ENCODE measurements at regions not wholly inside any gene's neighbourhood (a gene's known extent, or its start where the extent isn't known, plus 50 kb on each side); places are given as distances from the start of the nearest gene placed in this dataset.
"Not testable (repeated sequence)": the region's sequence is repeated elsewhere in the genome, so short reads cannot be mapped to it uniquely, and the experiment has no call there.

- no peak for DNase-seq
These were observed 1357.3 kb upstream of the CITED2 start for GRCh38 chr6:140731741-140732140.

- no peak for DNase-seq
These were observed 1355.1 kb upstream of the CITED2 start for GRCh38 chr6:140729521-140729920.

GRCh38 chr6:140718021-140718420 is 1343.6 kb upstream of the CITED2 start:
- no peak for DNase-seq

- peak in 1 of 3 experiments; percentile 16 for DNase-seq
These were observed 1339.0 kb upstream of the CITED2 start for GRCh38 chr6:140713495-140713894.

GRCh38 chr6:140711019-140711613 is 1336.7 kb upstream of the CITED2 start:
- DNase-seq, result peak in 1 of 3 experiments; percentile 58

GRCh38 chr6:140708441-140708840 is 1334.0 kb upstream of the CITED2 start:
- no peak for DNase-seq

GRCh38 chr6:140704008-140704407 is 1329.6 kb upstream of the CITED2 start:
- DNase-seq, result not testable (repeated sequence)

GRCh38 chr6:140697585-140697984 is 1323.1 kb upstream of the CITED2 start:
- DNase-seq, result peak in 1 of 3 experiments; percentile 28

GRCh38 chr6:140684776-140685550 is 1310.5 kb upstream of the CITED2 start:
- DNase-seq, result peak in 2 of 3 experiments; percentile 34 to 88

- no peak for DNase-seq
These were observed 1303.5 kb upstream of the CITED2 start for GRCh38 chr6:140677781-140678528.

GRCh38 chr6:140671926-140672325 is 1297.5 kb upstream of the CITED2 start:
- DNase-seq, result no peak

GRCh38 chr6:140670021-140670420 is 1295.6 kb upstream of the CITED2 start:
- no peak for DNase-seq

GRCh38 chr6:140669321-140669720 is 1294.9 kb upstream of the CITED2 start:
- no peak for DNase-seq

GRCh38 chr6:140663772-140664171 is 1289.3 kb upstream of the CITED2 start:
- DNase-seq, result no peak

GRCh38 chr6:140663094-140663493 is 1288.6 kb upstream of the CITED2 start:
- no peak for DNase-seq

- no peak for DNase-seq
These were observed 1287.2 kb upstream of the CITED2 start for GRCh38 chr6:140661691-140662090.

- no peak for DNase-seq
These were observed 1285.8 kb upstream of the CITED2 start for GRCh38 chr6:140660295-140660694.

- no peak for DNase-seq
These were observed 1279.5 kb upstream of the CITED2 start for GRCh38 chr6:140653972-140654371.

GRCh38 chr6:140653506-140653905 is 1279.1 kb upstream of the CITED2 start:
- DNase-seq, result no peak

GRCh38 chr6:140649502-140649901 is 1275.1 kb upstream of the CITED2 start:
- not testable (repeated sequence) for DNase-seq

GRCh38 chr6:140647322-140647721 is 1272.9 kb upstream of the CITED2 start:
- not testable (repeated sequence) for DNase-seq

GRCh38 chr6:140644017-140644416 is 1269.6 kb upstream of the CITED2 start:
- no peak for DNase-seq

- no peak for DNase-seq
These were observed 1267.0 kb upstream of the CITED2 start for GRCh38 chr6:140641412-140641811.
